ENCODE measurements at regions not wholly inside any gene's neighbourhood (a gene's known extent, or its start where the extent isn't known, plus 50 kb on each side); places are given as distances from the start of the nearest gene placed in this dataset.

GRCh38 chr12:89101440-89101839, 250.9 kb downstream of the DUSP6 start:
- DNase-seq = no peak
- Histone ChIP-seq H3K4me1 (ENCODE audit: insufficient read depth) (no peaks in the 10 kb centered on the region), H3K4me3 (no peak overlapping the region), H3K9me3 (no peaks in the 10 kb centered on the region), H3K36me3 (no peaks in the 10 kb centered on the region), H3K27ac (no peak overlapping the region), H3K27me3 (no peaks in the 10 kb centered on the region)
- WGBS, 3 donors = 4 to 21% (median 20%) methylated on average over 4 of the region's 4 CpGs
- TF ChIP-seq POLR2A (IDR thresholded peaks at IDR 0.05) (no peak), CTCF (IDR thresholded peaks at IDR 0.05) (no peak), EP300 (IDR thresholded peaks at IDR 0.05) (no peak)
- intact Hi-C loops (cut with DNase I) = no loop called here

GRCh38 chr12:89098441-89099112, 253.7 kb downstream of the DUSP6 start:
- no peaks in the 10 kb centered on the region for H3K27me3 ChIP-seq
- intact Hi-C loops (cut with DNase I) = no loop called here
- peak in 1 of 5 donors; percentile 27 for DNase-seq
- no peaks in the 10 kb centered on the region for H3K9me3 ChIP-seq
- TF ChIP-seq CTCF (IDR thresholded peaks at IDR 0.05) (no peak), EP300 (IDR thresholded peaks at IDR 0.05) (no peak), POLR2A (IDR thresholded peaks at IDR 0.05) (no peak)
- H3K4me1 ChIP-seq (ENCODE audit: insufficient read depth) = no peaks in the 10 kb centered on the region
- 59 to 62% (median 59%) methylated on average over 13 of the region's 13 CpGs for WGBS, 3 donors
- H3K27ac ChIP-seq = no peak overlapping the region
- no peak overlapping the region for H3K4me3 ChIP-seq
- H3K36me3 ChIP-seq = no peaks in the 10 kb centered on the region

- H3K27ac ChIP-seq = no peak overlapping the region
- DNase-seq = no peak
- H3K4me3 ChIP-seq = no peak overlapping the region
- H3K36me3 ChIP-seq = no peaks in the 10 kb centered on the region
- TF ChIP-seq CTCF (IDR thresholded peaks at IDR 0.05) (no peak), POLR2A (IDR thresholded peaks at IDR 0.05) (no peak), EP300 (IDR thresholded peaks at IDR 0.05) (no peak)
- no peaks in the 10 kb centered on the region for H3K9me3 ChIP-seq
- H3K27me3 ChIP-seq = no peaks in the 10 kb centered on the region
- 86 to 93% (median 93%) methylated on average over 2 of the region's 2 CpGs for WGBS, 3 donors
- no peaks in the 10 kb centered on the region for H3K4me1 ChIP-seq (ENCODE audit: insufficient read depth)
- intact Hi-C loops (cut with DNase I) = no loop called here
These were observed 260.0 kb downstream of the DUSP6 start for GRCh38 chr12:89092297-89092696.

- Histone ChIP-seq H3K9me3 (no peaks in the 10 kb centered on the region), H3K27me3 (no peaks in the 10 kb centered on the region), H3K36me3 (no peaks in the 10 kb centered on the region), H3K4me1 (ENCODE audit: insufficient read depth) (no peaks in the 10 kb centered on the region), H3K4me3 (no peak overlapping the region), H3K27ac (no peak overlapping the region)
- TF ChIP-seq CTCF (IDR thresholded peaks at IDR 0.05) = no peak
- no peak for TF ChIP-seq POLR2A (IDR thresholded peaks at IDR 0.05)
- no peak for TF ChIP-seq EP300 (IDR thresholded peaks at IDR 0.05)
- intact Hi-C loops (cut with DNase I) = no loop called here
- 80 to 92% (median 82%) methylated on average over 1 of the region's 1 CpG for WGBS, 3 donors
- DNase-seq = no peak
These were observed 260.9 kb downstream of the DUSP6 start for GRCh38 chr12:89091293-89091841.

All from ovary (tissue), 7 donors.